ENCODE measurements at regions not wholly inside any gene's neighbourhood (a gene's known extent, or its start where the extent isn't known, plus 50 kb on each side); places are given as distances from the start of the nearest gene placed in this dataset.

- Histone ChIP-seq H3K9me3 (ENCODE audit: low read depth, low read length) (no peaks in the 10 kb centered on the region), H3K4me1 (ENCODE audit: insufficient read depth, low read length) (no peaks in the 10 kb centered on the region), H3K4me3 (ENCODE audit: low read length) (no peak overlapping the region), H3K27me3 (ENCODE audit: insufficient read depth, low read length) (no peaks in the 10 kb centered on the region)
Measured at GRCh38 chr3:18246336-18247060, 178.6 kb downstream of the SATB1 start.

GRCh38 chr3:18245721-18246120, 179.4 kb downstream of the SATB1 start:
- no peaks in the 10 kb centered on the region for H3K9me3 ChIP-seq (ENCODE audit: low read depth, low read length)
- H3K4me3 ChIP-seq (ENCODE audit: low read length), result no peak overlapping the region
- no peaks in the 10 kb centered on the region for H3K27me3 ChIP-seq (ENCODE audit: insufficient read depth, low read length)
- H3K4me1 ChIP-seq (ENCODE audit: insufficient read depth, low read length), result no peaks in the 10 kb centered on the region

- no peaks in the 10 kb centered on the region for H3K4me1 ChIP-seq (ENCODE audit: insufficient read depth, low read length)
- no peaks in the 10 kb centered on the region for H3K27me3 ChIP-seq (ENCODE audit: insufficient read depth, low read length)
- H3K9me3 ChIP-seq (ENCODE audit: low read depth, low read length), result no peaks in the 10 kb centered on the region
- H3K4me3 ChIP-seq (ENCODE audit: low read length), result no peak overlapping the region
Measured at GRCh38 chr3:18241837-18242236, 183.3 kb downstream of the SATB1 start.

- Histone ChIP-seq H3K4me1 (ENCODE audit: insufficient read depth, low read length) (no peaks in the 10 kb centered on the region), H3K27me3 (ENCODE audit: insufficient read depth, low read length) (no peaks in the 10 kb centered on the region), H3K4me3 (ENCODE audit: low read length) (no peak overlapping the region), H3K9me3 (ENCODE audit: low read depth, low read length) (no peaks in the 10 kb centered on the region)
Measured at GRCh38 chr3:18239674-18240073, 185.5 kb downstream of the SATB1 start.

- H3K4me3 ChIP-seq (ENCODE audit: low read length), result no peak overlapping the region
- H3K27me3 ChIP-seq (ENCODE audit: insufficient read depth, low read length), result no peaks in the 10 kb centered on the region
- no peaks in the 10 kb centered on the region for H3K9me3 ChIP-seq (ENCODE audit: low read depth, low read length)
- no peaks in the 10 kb centered on the region for H3K4me1 ChIP-seq (ENCODE audit: insufficient read depth, low read length)
Measured at GRCh38 chr3:18238746-18239331, 186.3 kb downstream of the SATB1 start.

GRCh38 chr3:18238332-18238731, 186.8 kb downstream of the SATB1 start:
- Histone ChIP-seq H3K4me1 (ENCODE audit: insufficient read depth, low read length) (no peaks in the 10 kb centered on the region), H3K27me3 (ENCODE audit: insufficient read depth, low read length) (no peaks in the 10 kb centered on the region), H3K4me3 (ENCODE audit: low read length) (no peak overlapping the region), H3K9me3 (ENCODE audit: low read depth, low read length) (no peaks in the 10 kb centered on the region)

- Histone ChIP-seq H3K9me3 (ENCODE audit: low read depth, low read length) (no peaks in the 10 kb centered on the region), H3K27me3 (ENCODE audit: insufficient read depth, low read length) (no peaks in the 10 kb centered on the region), H3K4me3 (ENCODE audit: low read length) (no peak overlapping the region), H3K4me1 (ENCODE audit: insufficient read depth, low read length) (no peaks in the 10 kb centered on the region)
Measured at GRCh38 chr3:18237251-18238005, 187.7 kb downstream of the SATB1 start.

- Histone ChIP-seq H3K27me3 (ENCODE audit: insufficient read depth, low read length) (no peaks in the 10 kb centered on the region), H3K4me1 (ENCODE audit: insufficient read depth, low read length) (no peaks in the 10 kb centered on the region), H3K9me3 (ENCODE audit: low read depth, low read length) (no peaks in the 10 kb centered on the region), H3K4me3 (ENCODE audit: low read length) (no peak overlapping the region)
Measured at GRCh38 chr3:18236726-18237125, 188.4 kb downstream of the SATB1 start.

- Histone ChIP-seq H3K4me3 (ENCODE audit: low read length) (no peak overlapping the region), H3K9me3 (ENCODE audit: low read depth, low read length) (no peaks in the 10 kb centered on the region), H3K4me1 (ENCODE audit: insufficient read depth, low read length) (no peaks in the 10 kb centered on the region), H3K27me3 (ENCODE audit: insufficient read depth, low read length) (no peaks in the 10 kb centered on the region)
Measured at GRCh38 chr3:18234717-18235335, 190.3 kb downstream of the SATB1 start.

- no peaks in the 10 kb centered on the region for H3K9me3 ChIP-seq (ENCODE audit: low read depth, low read length)
Measured at GRCh38 chr3:18233987-18234716, 191.0 kb downstream of the SATB1 start.

GRCh38 chr3:18232317-18232716, 192.8 kb downstream of the SATB1 start:
- no peak overlapping the region for H3K4me3 ChIP-seq (ENCODE audit: low read length)
- no peaks in the 10 kb centered on the region for H3K9me3 ChIP-seq (ENCODE audit: low read depth, low read length)
- H3K27me3 ChIP-seq (ENCODE audit: insufficient read depth, low read length), result no peaks in the 10 kb centered on the region
- peaks cover 4% of the 10 kb centered on the region for H3K4me1 ChIP-seq (ENCODE audit: insufficient read depth, low read length)

More at GRCh38 chr3:18233987-18234716, 191.0 kb downstream of the SATB1 start:
- H3K27me3 ChIP-seq (ENCODE audit: insufficient read depth, low read length), result no peaks in the 10 kb centered on the region
- no peak overlapping the region for H3K4me3 ChIP-seq (ENCODE audit: low read length)
- H3K4me1 ChIP-seq (ENCODE audit: insufficient read depth, low read length), result no peaks in the 10 kb centered on the region

GRCh38 chr3:18228060-18228459, 197.1 kb downstream of the SATB1 start:
- H3K27me3 ChIP-seq (ENCODE audit: insufficient read depth, low read length), result no peaks in the 10 kb centered on the region
- H3K9me3 ChIP-seq (ENCODE audit: low read depth, low read length), result no peaks in the 10 kb centered on the region
- H3K4me3 ChIP-seq (ENCODE audit: low read length), result no peak overlapping the region
- peaks cover 24% of the 10 kb centered on the region for H3K4me1 ChIP-seq (ENCODE audit: insufficient read depth, low read length)

GRCh38 chr3:18225709-18226108, 199.4 kb downstream of the SATB1 start:
- Histone ChIP-seq H3K27me3 (ENCODE audit: insufficient read depth, low read length) (no peaks in the 10 kb centered on the region), H3K9me3 (ENCODE audit: low read depth, low read length) (no peaks in the 10 kb centered on the region), H3K4me1 (ENCODE audit: insufficient read depth, low read length) (peaks cover 29% of the 10 kb centered on the region), H3K4me3 (ENCODE audit: low read length) (no peak overlapping the region)

- H3K4me1 ChIP-seq (ENCODE audit: insufficient read depth, low read length), result peaks cover 29% of the 10 kb centered on the region
- H3K4me3 ChIP-seq (ENCODE audit: low read length), result no peak overlapping the region
- no peaks in the 10 kb centered on the region for H3K27me3 ChIP-seq (ENCODE audit: insufficient read depth, low read length)
- H3K9me3 ChIP-seq (ENCODE audit: low read depth, low read length), result no peaks in the 10 kb centered on the region
Measured at GRCh38 chr3:18224426-18224825, 200.7 kb downstream of the SATB1 start.

- H3K27me3 ChIP-seq (ENCODE audit: insufficient read depth, low read length), result no peaks in the 10 kb centered on the region
- H3K4me1 ChIP-seq (ENCODE audit: insufficient read depth, low read length), result peaks cover 29% of the 10 kb centered on the region
- no peak overlapping the region for H3K4me3 ChIP-seq (ENCODE audit: low read length)
- no peaks in the 10 kb centered on the region for H3K9me3 ChIP-seq (ENCODE audit: low read depth, low read length)
Measured at GRCh38 chr3:18223974-18224373, 201.2 kb downstream of the SATB1 start.
